ENCODE measurements at regions not wholly inside any gene's neighbourhood (a gene's known extent, or its start where the extent isn't known, plus 50 kb on each side); places are given as distances from the start of the nearest gene placed in this dataset.

DNA sequence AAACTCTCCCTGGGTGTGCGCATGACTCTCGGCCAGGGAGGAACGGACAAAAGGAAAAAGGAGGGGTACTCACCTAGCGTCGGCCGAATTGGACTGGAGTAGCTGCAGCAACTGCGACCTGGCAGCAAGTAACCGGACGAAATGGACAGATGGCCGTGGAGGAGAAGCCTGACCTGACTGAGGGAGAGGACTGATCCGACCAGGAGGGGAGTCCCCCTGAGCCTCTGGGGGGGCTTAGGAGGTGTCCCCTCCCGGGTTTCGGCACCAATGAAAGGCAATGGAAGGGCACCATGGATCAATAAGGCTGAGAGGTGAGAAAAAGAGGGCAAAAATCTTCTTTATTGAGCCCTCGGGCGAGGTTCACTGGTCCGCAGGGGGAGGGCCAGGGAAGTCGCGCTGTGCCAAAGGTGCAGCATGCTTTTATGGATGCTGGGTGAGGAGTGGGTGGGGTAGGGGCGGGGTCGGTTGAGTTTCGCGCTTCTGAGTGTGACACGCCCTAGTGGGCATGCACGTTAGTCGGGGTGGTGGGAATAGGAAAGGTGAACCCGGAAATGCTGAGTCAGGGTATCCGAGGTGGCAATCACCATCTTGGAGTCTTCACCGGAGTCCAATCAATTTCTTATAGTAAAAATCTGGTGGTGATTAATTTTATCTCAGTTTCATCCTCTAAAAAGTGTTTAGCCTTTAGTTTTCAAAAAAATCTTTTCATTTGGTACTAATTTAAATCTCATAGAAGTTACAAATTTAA, 638.5 kb upstream of the DPP6 start:
- TF ChIP-seq, protein P1, sequence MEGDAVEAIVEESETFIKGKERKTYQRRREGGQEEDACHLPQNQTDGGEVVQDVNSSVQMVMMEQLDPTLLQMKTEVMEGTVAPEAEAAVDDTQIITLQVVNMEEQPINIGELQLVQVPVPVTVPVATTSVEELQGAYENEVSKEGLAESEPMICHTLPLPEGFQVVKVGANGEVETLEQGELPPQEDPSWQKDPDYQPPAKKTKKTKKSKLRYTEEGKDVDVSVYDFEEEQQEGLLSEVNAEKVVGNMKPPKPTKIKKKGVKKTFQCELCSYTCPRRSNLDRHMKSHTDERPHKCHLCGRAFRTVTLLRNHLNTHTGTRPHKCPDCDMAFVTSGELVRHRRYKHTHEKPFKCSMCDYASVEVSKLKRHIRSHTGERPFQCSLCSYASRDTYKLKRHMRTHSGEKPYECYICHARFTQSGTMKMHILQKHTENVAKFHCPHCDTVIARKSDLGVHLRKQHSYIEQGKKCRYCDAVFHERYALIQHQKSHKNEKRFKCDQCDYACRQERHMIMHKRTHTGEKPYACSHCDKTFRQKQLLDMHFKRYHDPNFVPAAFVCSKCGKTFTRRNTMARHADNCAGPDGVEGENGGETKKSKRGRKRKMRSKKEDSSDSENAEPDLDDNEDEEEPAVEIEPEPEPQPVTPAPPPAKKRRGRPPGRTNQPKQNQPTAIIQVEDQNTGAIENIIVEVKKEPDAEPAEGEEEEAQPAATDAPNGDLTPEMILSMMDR (IDR thresholded peaks at IDR 0.05; ENCODE audit: low read depth, low read length), result no peak
- no peak for TF ChIP-seq EZH2phosphoT487 (IDR thresholded peaks at IDR 0.05; ENCODE audit: low read depth)
